ENCODE measurements at regions not wholly inside any gene's neighbourhood (a gene's known extent, or its start where the extent isn't known, plus 50 kb on each side); places are given as distances from the start of the nearest gene placed in this dataset.

DNA sequence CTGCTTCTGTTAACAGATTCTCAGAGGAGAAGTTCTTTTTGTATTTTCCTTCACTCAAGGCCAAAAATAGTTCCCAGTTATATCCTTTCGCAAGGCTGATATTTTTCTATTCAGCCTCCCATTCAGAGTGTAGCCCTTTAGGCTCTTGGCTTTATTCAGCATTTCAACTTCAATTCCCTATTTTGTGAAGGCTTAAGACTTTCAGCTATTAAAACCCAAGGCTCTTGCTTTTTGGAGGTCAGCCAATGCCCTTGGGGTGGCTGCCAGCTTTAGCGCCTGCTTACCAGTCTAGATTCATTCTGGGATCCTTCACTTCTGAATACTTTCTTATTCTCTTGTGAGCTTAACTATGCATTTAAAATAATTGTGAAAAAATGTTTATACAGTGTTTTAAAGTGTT lies 57.3 kb upstream of the ADGRA3 start:
- 73% methylated on average over 2 of the region's 2 CpGs for WGBS (ENCODE audit: low lambda C conversion rate)
- H3K36me3 ChIP-seq (replicated peaks in 1 of 2; ENCODE audit: control insufficient read depth in 1 of 2, insufficient read depth in 2 of 2, low read length in 2 of 2): no peaks in the 10 kb centered on the region
- CTCF ChIA-PET (ENCODE audit: low intra/inter-chr PET ratio, low total read pairs): no interaction called here
- no peak overlapping the region for H3K4me2 ChIP-seq (ENCODE audit: low read depth, low read length)
- H2AFZ ChIP-seq (ENCODE audit: low read length): no peak overlapping the region
- POLR2A ChIA-PET: no interaction called here
- no peak for TF ChIP-seq ARNT2 (CRISPR knock-in tag; IDR thresholded peaks at IDR 0.05; ENCODE audit: low read depth)
- no peak for TF ChIP-seq ZNF143 (CRISPR knock-in tag; IDR thresholded peaks at IDR 0.05)
- TF ChIP-seq NFE2L2 (IDR thresholded peaks at IDR 0.05; ENCODE audit: low read length): no peak
- no peak for TF ChIP-seq ZNF761 (CRISPR knock-in tag; conservative IDR thresholded peaks at IDR 0.05)
- TF ChIP-seq, protein P1, sequence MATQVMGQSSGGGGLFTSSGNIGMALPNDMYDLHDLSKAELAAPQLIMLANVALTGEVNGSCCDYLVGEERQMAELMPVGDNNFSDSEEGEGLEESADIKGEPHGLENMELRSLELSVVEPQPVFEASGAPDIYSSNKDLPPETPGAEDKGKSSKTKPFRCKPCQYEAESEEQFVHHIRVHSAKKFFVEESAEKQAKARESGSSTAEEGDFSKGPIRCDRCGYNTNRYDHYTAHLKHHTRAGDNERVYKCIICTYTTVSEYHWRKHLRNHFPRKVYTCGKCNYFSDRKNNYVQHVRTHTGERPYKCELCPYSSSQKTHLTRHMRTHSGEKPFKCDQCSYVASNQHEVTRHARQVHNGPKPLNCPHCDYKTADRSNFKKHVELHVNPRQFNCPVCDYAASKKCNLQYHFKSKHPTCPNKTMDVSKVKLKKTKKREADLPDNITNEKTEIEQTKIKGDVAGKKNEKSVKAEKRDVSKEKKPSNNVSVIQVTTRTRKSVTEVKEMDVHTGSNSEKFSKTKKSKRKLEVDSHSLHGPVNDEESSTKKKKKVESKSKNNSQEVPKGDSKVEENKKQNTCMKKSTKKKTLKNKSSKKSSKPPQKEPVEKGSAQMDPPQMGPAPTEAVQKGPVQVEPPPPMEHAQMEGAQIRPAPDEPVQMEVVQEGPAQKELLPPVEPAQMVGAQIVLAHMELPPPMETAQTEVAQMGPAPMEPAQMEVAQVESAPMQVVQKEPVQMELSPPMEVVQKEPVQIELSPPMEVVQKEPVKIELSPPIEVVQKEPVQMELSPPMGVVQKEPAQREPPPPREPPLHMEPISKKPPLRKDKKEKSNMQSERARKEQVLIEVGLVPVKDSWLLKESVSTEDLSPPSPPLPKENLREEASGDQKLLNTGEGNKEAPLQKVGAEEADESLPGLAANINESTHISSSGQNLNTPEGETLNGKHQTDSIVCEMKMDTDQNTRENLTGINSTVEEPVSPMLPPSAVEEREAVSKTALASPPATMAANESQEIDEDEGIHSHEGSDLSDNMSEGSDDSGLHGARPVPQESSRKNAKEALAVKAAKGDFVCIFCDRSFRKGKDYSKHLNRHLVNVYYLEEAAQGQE (IDR thresholded peaks at IDR 0.05; ENCODE audit: borderline replicate concordance in 1 of 2, low read depth in 1 of 2, low read length in 2 of 2): no peak
- TF ChIP-seq, protein P2, sequence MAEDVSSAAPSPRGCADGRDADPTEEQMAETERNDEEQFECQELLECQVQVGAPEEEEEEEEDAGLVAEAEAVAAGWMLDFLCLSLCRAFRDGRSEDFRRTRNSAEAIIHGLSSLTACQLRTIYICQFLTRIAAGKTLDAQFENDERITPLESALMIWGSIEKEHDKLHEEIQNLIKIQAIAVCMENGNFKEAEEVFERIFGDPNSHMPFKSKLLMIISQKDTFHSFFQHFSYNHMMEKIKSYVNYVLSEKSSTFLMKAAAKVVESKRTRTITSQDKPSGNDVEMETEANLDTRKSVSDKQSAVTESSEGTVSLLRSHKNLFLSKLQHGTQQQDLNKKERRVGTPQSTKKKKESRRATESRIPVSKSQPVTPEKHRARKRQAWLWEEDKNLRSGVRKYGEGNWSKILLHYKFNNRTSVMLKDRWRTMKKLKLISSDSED (CRISPR knock-in tag; IDR thresholded peaks at IDR 0.05): no peak
- TF ChIP-seq SIX1 (CRISPR knock-in tag; IDR thresholded peaks at IDR 0.05; ENCODE audit: borderline replicate concordance): no peak
- no peak for TF ChIP-seq ZNF589 (CRISPR knock-in tag; conservative IDR thresholded peaks at IDR 0.05)
- TF ChIP-seq ZBTB42 (CRISPR knock-in tag; IDR thresholded peaks at IDR 0.05): no peak
- no peak for TF ChIP-seq ZNF776 (CRISPR knock-in tag; IDR thresholded peaks at IDR 0.05)
- TF ChIP-seq U2AF2 (IDR thresholded peaks at IDR 0.05; ENCODE audit: low read depth, low read length): no peak
- no peak for TF ChIP-seq ZNF263 (CRISPR knock-in tag; IDR thresholded peaks at IDR 0.05)
- TF ChIP-seq, protein P3, sequence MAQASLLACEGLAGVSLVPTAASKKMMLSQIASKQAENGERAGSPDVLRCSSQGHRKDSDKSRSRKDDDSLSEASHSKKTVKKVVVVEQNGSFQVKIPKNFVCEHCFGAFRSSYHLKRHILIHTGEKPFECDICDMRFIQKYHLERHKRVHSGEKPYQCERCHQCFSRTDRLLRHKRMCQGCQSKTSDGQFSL (CRISPR knock-in tag; IDR thresholded peaks at IDR 0.05): no peak
- no peak for TF ChIP-seq ZNF780A (CRISPR knock-in tag; IDR thresholded peaks at IDR 0.05)
- no peak for TF ChIP-seq HNRNPLL (IDR thresholded peaks at IDR 0.05; ENCODE audit: low read depth, low read length, poor library complexity, severe bottlenecking)
- no peak for TF ChIP-seq PAWR (CRISPR knock-in tag; IDR thresholded peaks at IDR 0.05; ENCODE audit: borderline replicate concordance)
- no peak for TF ChIP-seq NR2F2 (IDR thresholded peaks at IDR 0.05; ENCODE audit: borderline replicate concordance, low read depth)
- TF ChIP-seq ZFP1 (CRISPR knock-in tag; IDR thresholded peaks at IDR 0.05): no peak
- TF ChIP-seq ARID2 (CRISPR knock-in tag; IDR thresholded peaks at IDR 0.05; ENCODE audit: borderline replicate concordance): no peak
- no peak for TF ChIP-seq SRSF1 (optimal IDR thresholded peaks at IDR 0.05; ENCODE audit: low read depth, low read length)
- no peaks in the 10 kb centered on the region for H3K9me3 ChIP-seq (ENCODE audit: low read length)
- no peaks in the 10 kb centered on the region for H3K79me2 ChIP-seq (ENCODE audit: insufficient read depth, low read length)
- ATAC-seq (no peak), FAIRE-seq (no peak), DNase-seq (ENCODE audit: low spot score) (no peak)
- H3K27me3 ChIP-seq (ENCODE audit: control insufficient read depth in 1 of 2, insufficient read depth in 2 of 2, low read length in 2 of 2): no peaks in the 10 kb centered on the region; a peak in 1 of 5 replicates
- H3K4me1 ChIP-seq (ENCODE audit: insufficient read depth, low read length): no peaks in the 10 kb centered on the region
- intact Hi-C loops (cut with micrococcal nuclease; ENCODE audit: unreplicated experiment): no loop called here
- BruUV-seq (replicated peaks): no TSS peak
- H3K9ac ChIP-seq (ENCODE audit: insufficient read depth, low read depth, low read length): no peak overlapping the region
- no peak overlapping the region for H3K27ac ChIP-seq (ENCODE audit: extremely low read length, insufficient read depth, low read length)
- in situ Hi-C loops (cut with HindIII; ENCODE audit: extremely low pct_ligation_motif_present, low pct_unique_long_range_greater_than_20kb): no loop called here
- H3K4me3 ChIP-seq (replicated peaks in 1 of 3; ENCODE audit: insufficient read depth in 1 of 3, low read depth in 2 of 3, low read length in 3 of 3): no peak overlapping the region
- no peaks in the 10 kb centered on the region for H4K20me1 ChIP-seq (ENCODE audit: insufficient read depth, low read length)

All from HepG2 (cell line).